Neural progenitor cell (in vitro differentiated cells): ENCODE measurements at regions not wholly inside any gene's neighbourhood (a gene's known extent, or its start where the extent isn't known, plus 50 kb on each side); places are given as distances from the start of the nearest gene placed in this dataset.

ENCODE experiments used
- DNase-seq: peaks from one replicate; pipeline ENCODE4 v3.0.0-alpha.2; 2016; ENCODE audit warnings: low spot score
- H2AFZ ChIP-seq: fragments of 200-600 bp; sonication (generic); replicated peaks from 2 replicates; pipeline ENCODE4 v1.6.1; 2016; ENCODE audit warnings: antibody characterized with exemption
- H3F3A ChIP-seq: fragments of 200-600 bp; sonication (generic); 2 replicates; pipeline ENCODE4 v1.6.1; 2016; ENCODE audit warnings: antibody characterized with exemption, low read depth
- H3K27ac ChIP-seq: fragments of 200-600 bp; sonication (generic); 2 replicates; pipeline ENCODE4 v1.5.1; 2016; ENCODE audit warnings: mild to moderate bottlenecking
- H3K27me3 ChIP-seq: fragments of 200-600 bp; sonication (generic); 2 replicates; pipeline ENCODE4 v1.6.1; 2016; ENCODE audit warnings: mild to moderate bottlenecking, moderate library complexity
- H3K36me3 ChIP-seq: fragments of 200-600 bp; sonication (generic); 2 replicates; pipeline ENCODE4 v1.5.1; 2016
- H3K4me1 ChIP-seq: fragments of 200-600 bp; sonication (generic); 2 replicates; pipeline ENCODE4 v1.6.1; 2016; ENCODE audit warnings: mixed run types
- H3K4me2 ChIP-seq: fragments of 200-600 bp; sonication (generic); 2 replicates; pipeline ENCODE4 v1.6.1; 2016
- H3K4me3 ChIP-seq: fragments of 200-600 bp; sonication (generic); 2 replicates; pipeline ENCODE4 v1.5.1; 2016
- H3K79me2 ChIP-seq: fragments of 200-600 bp; sonication (generic); 2 replicates; pipeline ENCODE4 v1.6.1; 2016; ENCODE audit warnings: low read depth
- H3K9ac ChIP-seq: fragments of 200-600 bp; sonication (generic); 2 replicates; pipeline ENCODE4 v1.6.1; 2016
- H3K9me3 ChIP-seq: fragments of 200-600 bp; sonication (generic); 2 replicates; pipeline ENCODE4 v1.5.1; 2016; ENCODE audit warnings: low read depth
- H4K20me1 ChIP-seq: fragments of 200-600 bp; sonication (generic); 2 replicates; pipeline ENCODE4 v1.6.1; 2016; ENCODE audit warnings: low read depth
- H3K27ac Mint-ChIP-seq: 3 replicates; pipeline ENCODE4 v1.8.0; 2021; ENCODE audit warnings: mixed read lengths
- H3K27me3 Mint-ChIP-seq: 2 replicates; pipeline ENCODE4 v1.8.0; 2022; ENCODE audit warnings: low read depth, mild to moderate bottlenecking, inconsistent platforms, moderate library complexity, mixed read lengths; ENCODE audit not compliant: insufficient read depth
- H3K36me3 Mint-ChIP-seq: 3 replicates; pipeline ENCODE4 v1.8.0; 2021; ENCODE audit warnings: mixed read lengths
- H3K4me1 Mint-ChIP-seq: 3 replicates; pipeline ENCODE4 v1.8.0; 2021; ENCODE audit warnings: mixed read lengths
- H3K4me3 Mint-ChIP-seq: 3 replicates; pipeline ENCODE4 v1.8.0; 2021; ENCODE audit warnings: mild to moderate bottlenecking, moderate library complexity, mixed read lengths
- H3K9me3 Mint-ChIP-seq: 3 replicates; pipeline ENCODE4 v1.8.0; 2020; ENCODE audit warnings: mixed read lengths
- EZH2 ChIP-seq: fragments of 200-600 bp; sonication (generic); IDR thresholded peaks from 2 replicates; pipeline ENCODE4 v1.6.1; 2017; ENCODE audit warnings: antibody characterized with exemption, mild to moderate bottlenecking, moderate library complexity
- EZH2phosphoT487 ChIP-seq: fragments of 200-600 bp; sonication (generic); IDR thresholded peaks from 2 replicates; pipeline ENCODE4 v1.6.1; 2017; ENCODE audit warnings: antibody characterized with exemption
- TF ChIP-seq, protein P1 (sequence below): fragments of 200-600 bp; sonication (generic); IDR thresholded peaks from 2 replicates; pipeline ENCODE4 v1.5.1; 2017; ENCODE audit warnings: antibody characterized with exemption, mild to moderate bottlenecking

GRCh38 chr4:135372131-135372530 is 1170.5 kb upstream of the PABPC4L start:
- no peaks in the 10 kb centered on the region for H3K27me3 ChIP-seq
- no peaks in the 10 kb centered on the region for H3K9me3 ChIP-seq
- DNase-seq: no peak
- no peaks in the 10 kb centered on the region for H3K36me3 ChIP-seq
- H3F3A ChIP-seq: no peaks in the 10 kb centered on the region
- no peaks in the 10 kb centered on the region for H4K20me1 ChIP-seq
- peaks cover 11% of the 10 kb centered on the region for H3K9me3 Mint-ChIP-seq
- no peaks in the 10 kb centered on the region for H3K36me3 Mint-ChIP-seq
- H3K27ac Mint-ChIP-seq: no peak overlapping the region
- H3K79me2 ChIP-seq: no peaks in the 10 kb centered on the region
- no peak overlapping the region for H3K4me2 ChIP-seq
- H3K27ac ChIP-seq: no peak overlapping the region
- H3K27me3 Mint-ChIP-seq: no peaks in the 10 kb centered on the region
- H3K4me3 ChIP-seq: no peak overlapping the region
- no peak overlapping the region for H3K9ac ChIP-seq
- no peaks in the 10 kb centered on the region for H3K4me1 ChIP-seq
- TF ChIP-seq, protein P1, sequence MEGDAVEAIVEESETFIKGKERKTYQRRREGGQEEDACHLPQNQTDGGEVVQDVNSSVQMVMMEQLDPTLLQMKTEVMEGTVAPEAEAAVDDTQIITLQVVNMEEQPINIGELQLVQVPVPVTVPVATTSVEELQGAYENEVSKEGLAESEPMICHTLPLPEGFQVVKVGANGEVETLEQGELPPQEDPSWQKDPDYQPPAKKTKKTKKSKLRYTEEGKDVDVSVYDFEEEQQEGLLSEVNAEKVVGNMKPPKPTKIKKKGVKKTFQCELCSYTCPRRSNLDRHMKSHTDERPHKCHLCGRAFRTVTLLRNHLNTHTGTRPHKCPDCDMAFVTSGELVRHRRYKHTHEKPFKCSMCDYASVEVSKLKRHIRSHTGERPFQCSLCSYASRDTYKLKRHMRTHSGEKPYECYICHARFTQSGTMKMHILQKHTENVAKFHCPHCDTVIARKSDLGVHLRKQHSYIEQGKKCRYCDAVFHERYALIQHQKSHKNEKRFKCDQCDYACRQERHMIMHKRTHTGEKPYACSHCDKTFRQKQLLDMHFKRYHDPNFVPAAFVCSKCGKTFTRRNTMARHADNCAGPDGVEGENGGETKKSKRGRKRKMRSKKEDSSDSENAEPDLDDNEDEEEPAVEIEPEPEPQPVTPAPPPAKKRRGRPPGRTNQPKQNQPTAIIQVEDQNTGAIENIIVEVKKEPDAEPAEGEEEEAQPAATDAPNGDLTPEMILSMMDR: no peak
- no peak overlapping the region for H2AFZ ChIP-seq
- H3K4me3 Mint-ChIP-seq: no peak overlapping the region
- no peaks in the 10 kb centered on the region for H3K4me1 Mint-ChIP-seq

GRCh38 chr4:135371137-135371536 is 1169.5 kb upstream of the PABPC4L start:
- H3K79me2 ChIP-seq: no peaks in the 10 kb centered on the region
- no peaks in the 10 kb centered on the region for H3K27me3 Mint-ChIP-seq
- H4K20me1 ChIP-seq: no peaks in the 10 kb centered on the region
- H3K4me3 Mint-ChIP-seq: no peak overlapping the region
- no peaks in the 10 kb centered on the region for H3F3A ChIP-seq
- no peak overlapping the region for H3K4me3 ChIP-seq
- no peak for DNase-seq
- H3K36me3 Mint-ChIP-seq: no peaks in the 10 kb centered on the region
- no peak for TF ChIP-seq EZH2phosphoT487
- TF ChIP-seq, protein P1: peak; percentile 31
- no peaks in the 10 kb centered on the region for H3K27me3 ChIP-seq
- H3K27ac Mint-ChIP-seq: no peak overlapping the region
- no peaks in the 10 kb centered on the region for H3K4me1 Mint-ChIP-seq
- H3K4me1 ChIP-seq: no peaks in the 10 kb centered on the region
- H3K4me2 ChIP-seq: no peak overlapping the region
- H3K9me3 Mint-ChIP-seq: peaks cover 8% of the 10 kb centered on the region
- no peaks in the 10 kb centered on the region for H3K9me3 ChIP-seq
- no peak overlapping the region for H3K9ac ChIP-seq
- no peak overlapping the region for H2AFZ ChIP-seq
- H3K27ac ChIP-seq: no peak overlapping the region
- no peaks in the 10 kb centered on the region for H3K36me3 ChIP-seq

DNA sequence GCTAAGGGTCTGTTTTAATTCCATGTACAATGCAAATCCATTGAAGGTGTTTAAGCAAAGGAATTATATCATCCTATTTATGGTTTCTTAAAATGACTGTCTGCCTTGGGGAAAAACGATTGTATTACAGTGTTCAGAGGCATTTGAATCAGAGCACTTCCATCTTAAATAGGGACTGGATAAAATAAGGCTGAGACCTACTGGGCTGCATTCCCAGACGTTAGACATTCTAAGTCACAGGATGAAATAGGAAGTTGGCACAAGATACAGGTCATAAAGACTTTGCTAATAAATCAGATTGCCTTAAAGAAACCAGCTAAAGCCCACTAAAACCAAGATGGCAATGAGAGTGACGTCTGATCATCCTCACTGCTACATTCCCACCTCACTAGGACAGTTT is 1167.2 kb upstream of the PABPC4L start:
- Histone ChIP-seq H3K4me1 (no peaks in the 10 kb centered on the region), H3K27me3 (no peaks in the 10 kb centered on the region), H4K20me1 (no peaks in the 10 kb centered on the region), H3K4me2 (no peak overlapping the region), H3K9me3 (no peaks in the 10 kb centered on the region), H3K27ac (no peak overlapping the region), H3F3A (no peaks in the 10 kb centered on the region), H3K4me3 (no peak overlapping the region), H3K79me2 (no peaks in the 10 kb centered on the region), H2AFZ (peak overlapping the region; percentile 2), H3K9ac (no peak overlapping the region), H3K36me3 (no peaks in the 10 kb centered on the region)
- H3K27ac Mint-ChIP-seq: no peak overlapping the region
- DNase-seq: no peak
- no peaks in the 10 kb centered on the region for H3K27me3 Mint-ChIP-seq
- TF ChIP-seq EZH2 (no peak), EZH2phosphoT487 (no peak)
- TF ChIP-seq, protein P1: no peak
- H3K4me1 Mint-ChIP-seq: no peaks in the 10 kb centered on the region
- H3K9me3 Mint-ChIP-seq: no peaks in the 10 kb centered on the region
- no peaks in the 10 kb centered on the region for H3K36me3 Mint-ChIP-seq
- no peak overlapping the region for H3K4me3 Mint-ChIP-seq

GRCh38 chr4:135365065-135365464 is 1163.5 kb upstream of the PABPC4L start:
- Histone ChIP-seq H3K9ac (no peak overlapping the region), H3K27ac (no peak overlapping the region), H4K20me1 (no peaks in the 10 kb centered on the region), H3K4me2 (no peak overlapping the region), H3K4me3 (no peak overlapping the region), H3K79me2 (no peaks in the 10 kb centered on the region), H3K36me3 (no peaks in the 10 kb centered on the region), H3F3A (no peaks in the 10 kb centered on the region), H3K27me3 (no peaks in the 10 kb centered on the region), H3K9me3 (no peaks in the 10 kb centered on the region), H3K4me1 (peaks cover 9% of the 10 kb centered on the region), H2AFZ (no peak overlapping the region)
- Mint-ChIP-seq H3K9me3 (no peaks in the 10 kb centered on the region), H3K27ac (no peak overlapping the region), H3K4me3 (no peak overlapping the region), H3K4me1 (peaks cover 7% of the 10 kb centered on the region), H3K36me3 (no peaks in the 10 kb centered on the region), H3K27me3 (no peaks in the 10 kb centered on the region)
- no peak for DNase-seq
- TF ChIP-seq, protein P1: no peak
- TF ChIP-seq EZH2phosphoT487 (no peak), EZH2 (no peak)
